RPMI7951 (cell line): ENCODE measurements at regions not wholly inside any gene's neighbourhood (a gene's known extent, or its start where the extent isn't known, plus 50 kb on each side); places are given as distances from the start of the nearest gene placed in this dataset.

Experiments used
- DNase-seq: peaks from one replicate; pipeline ENCODE4 v3.0.0-alpha.2; 2012; ENCODE audit warnings: low read depth

DNA sequence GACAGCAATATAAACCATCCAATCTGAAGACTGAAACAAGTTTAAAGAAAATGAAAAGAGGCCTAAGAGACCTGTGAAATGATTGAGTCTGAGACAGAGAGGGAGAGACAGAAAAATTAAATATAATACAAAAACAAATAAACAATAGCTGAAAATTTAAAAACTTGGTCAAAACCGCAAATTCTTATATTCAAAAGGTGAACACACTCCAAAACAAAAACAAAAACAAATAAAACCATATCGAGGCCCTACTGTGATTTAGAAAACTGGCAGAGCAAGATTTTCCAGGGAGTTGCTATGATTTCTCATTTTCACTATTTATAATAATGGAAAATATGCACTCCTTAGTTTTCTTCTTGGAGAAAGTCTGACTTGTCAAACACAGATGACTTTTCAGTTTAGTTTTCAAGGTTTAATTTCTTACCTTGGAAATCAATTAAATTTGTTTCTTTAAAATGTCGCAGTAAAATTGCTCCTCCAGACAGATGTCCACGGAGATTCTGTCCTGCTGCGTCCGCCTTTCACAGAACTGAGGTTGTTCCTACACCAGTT lies 1420.3 kb downstream of the UQCRFS1 start:
- no peak for DNase-seq

DNA sequence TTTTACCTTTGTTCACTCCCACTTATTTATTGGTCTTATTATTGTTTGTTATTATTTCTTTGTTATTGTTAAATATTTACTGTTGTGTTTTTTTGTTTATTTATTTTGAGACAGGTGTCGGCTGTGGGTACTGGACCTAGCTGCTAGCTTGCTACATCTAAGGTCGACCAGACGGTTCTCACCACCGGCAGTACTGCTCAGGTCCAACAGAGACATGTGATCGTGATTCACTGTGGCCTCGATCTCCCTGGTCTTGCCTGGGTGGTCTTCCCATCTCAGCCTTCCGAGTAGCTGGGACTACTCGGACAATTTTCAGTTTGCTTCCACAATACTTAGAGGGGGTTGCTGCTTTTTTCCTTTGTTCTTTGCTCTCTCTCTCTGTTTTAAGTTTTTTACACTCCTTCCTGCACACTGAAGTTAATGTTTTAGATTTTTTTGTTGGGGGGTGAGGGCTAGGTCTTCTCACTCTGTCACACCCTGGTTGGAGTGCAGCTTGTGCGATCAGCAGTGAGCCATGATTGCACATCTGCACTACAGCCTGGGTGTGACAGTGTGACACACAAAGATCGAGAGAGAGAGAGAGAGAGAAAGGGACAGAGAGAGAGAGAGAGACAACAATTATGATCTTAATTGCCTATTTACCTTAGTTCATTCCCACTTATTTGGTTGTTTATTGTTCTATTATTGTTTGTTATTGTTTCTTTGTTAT lies 1432.4 kb downstream of the UQCRFS1 start:
- DNase-seq: no peak

DNA sequence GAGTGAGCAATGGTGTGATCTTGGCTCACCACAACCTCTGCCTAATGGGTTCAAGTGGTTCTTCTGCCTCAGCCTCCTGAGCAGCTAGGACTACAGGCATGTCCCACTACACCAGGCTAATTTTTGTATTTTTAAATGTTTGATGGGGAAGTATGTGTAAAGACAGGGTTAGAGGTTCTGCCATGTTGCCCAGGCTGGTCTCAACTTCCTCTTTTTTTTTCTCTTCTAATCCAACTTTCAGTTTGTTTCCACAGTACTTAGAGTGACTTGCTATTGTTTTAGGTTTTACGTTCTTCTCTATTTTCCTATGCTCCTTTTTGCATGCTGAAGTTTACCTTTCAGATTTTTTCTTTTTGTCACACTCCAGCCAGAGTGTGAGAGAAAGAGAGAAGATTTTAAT lies 1433.0 kb downstream of the UQCRFS1 start:
- DNase-seq: no peak

DNA sequence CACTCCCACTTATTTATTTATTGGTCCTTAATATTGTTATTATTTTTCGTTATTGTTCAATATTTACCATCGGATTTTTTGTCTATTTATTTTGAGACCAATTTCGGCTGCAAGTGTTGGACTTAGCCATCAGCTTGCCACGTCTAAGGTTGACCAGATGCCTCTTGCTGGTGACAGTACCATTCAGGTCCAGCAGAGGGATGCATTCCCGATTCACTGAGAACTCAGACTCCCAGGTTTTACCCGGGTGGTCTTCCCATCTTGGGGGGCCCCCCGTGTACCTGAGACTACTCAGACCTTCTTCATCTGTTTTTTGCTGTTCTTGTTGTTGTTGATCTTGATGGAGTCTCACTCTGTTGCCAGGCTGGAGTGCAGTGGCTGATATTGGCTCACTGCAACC lies 1435.2 kb downstream of the UQCRFS1 start:
- DNase-seq: no peak

DNA sequence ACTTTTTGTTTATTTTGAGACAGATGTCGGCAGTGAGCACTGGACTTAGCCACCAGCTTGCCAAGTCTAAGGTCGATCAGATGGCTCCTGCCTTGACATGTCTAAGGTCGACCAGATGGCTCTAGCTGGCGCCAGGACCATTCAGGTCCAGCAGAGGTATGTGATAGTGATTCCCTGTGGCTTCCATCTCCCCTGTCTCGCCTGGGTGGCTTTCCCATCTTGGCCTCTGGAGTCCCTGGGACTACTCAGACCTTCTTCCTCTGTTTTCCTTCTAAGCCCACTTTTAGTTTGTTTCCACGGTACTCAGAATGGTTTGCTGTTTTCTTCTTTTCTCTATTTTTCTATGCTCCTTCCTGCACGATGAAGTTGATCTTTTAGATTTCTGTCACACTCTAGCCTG lies 1435.7 kb downstream of the UQCRFS1 start:
- DNase-seq: no peak

DNA sequence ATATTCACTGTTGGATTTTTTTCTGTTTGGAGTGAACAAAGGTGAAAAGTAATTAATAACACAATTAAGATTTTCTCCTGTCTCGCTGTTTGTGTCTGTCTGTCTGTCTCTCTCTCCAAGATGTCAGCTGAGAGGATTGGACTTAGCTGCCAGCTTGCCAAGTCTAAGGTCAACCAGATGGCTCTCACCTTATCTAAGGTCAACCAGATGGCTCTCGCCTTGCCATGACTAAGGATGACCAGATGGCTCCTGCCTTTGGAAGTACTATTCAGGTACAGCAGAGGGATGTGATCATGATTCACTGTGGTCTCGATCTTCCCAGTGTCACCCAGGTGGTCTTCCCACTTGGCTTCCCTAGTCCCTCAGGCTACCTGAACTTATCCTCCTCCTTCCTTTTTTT lies 1436.4 kb downstream of the UQCRFS1 start:
- DNase-seq: peak; percentile 48

DNA sequence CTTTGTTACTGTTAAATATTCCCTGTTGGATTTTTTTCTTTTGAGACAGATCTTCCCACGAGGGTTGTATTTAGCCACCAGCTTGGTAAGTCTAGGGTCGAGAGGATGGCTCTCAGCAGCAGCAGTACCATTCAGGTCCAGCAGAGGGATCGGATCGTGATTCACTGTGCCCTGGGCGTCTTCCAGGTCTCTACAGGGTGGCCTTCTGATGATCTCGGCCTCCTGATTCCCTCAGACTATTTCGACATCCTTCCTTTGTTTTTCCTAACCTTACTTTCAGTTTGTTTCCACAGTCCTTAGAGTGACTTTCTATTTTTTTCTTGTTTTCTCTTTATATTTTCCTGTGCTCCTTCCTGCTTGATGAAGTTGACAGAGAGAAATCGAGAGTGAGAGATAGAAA lies 1436.9 kb downstream of the UQCRFS1 start:
- DNase-seq: peak; percentile 54

DNA sequence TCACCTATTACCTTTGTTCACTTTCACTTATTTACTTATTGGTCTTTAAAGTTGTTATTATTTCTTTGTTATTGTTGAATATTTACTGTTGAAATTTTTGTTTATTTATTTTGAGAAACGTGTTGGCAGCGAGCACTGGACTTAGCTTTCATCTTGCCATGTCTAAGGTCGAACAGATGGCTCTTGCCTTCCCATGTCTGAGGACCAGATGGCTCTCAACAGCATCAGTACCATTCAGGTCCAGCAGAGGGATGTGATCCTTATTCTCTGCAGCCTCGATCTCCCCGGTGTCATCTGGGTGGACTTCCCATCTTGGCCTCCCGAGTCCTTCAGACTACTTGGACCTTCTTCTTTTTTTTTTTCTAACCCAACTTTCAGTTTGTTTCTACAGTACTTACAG lies 1437.6 kb downstream of the UQCRFS1 start:
- no peak for DNase-seq

DNA sequence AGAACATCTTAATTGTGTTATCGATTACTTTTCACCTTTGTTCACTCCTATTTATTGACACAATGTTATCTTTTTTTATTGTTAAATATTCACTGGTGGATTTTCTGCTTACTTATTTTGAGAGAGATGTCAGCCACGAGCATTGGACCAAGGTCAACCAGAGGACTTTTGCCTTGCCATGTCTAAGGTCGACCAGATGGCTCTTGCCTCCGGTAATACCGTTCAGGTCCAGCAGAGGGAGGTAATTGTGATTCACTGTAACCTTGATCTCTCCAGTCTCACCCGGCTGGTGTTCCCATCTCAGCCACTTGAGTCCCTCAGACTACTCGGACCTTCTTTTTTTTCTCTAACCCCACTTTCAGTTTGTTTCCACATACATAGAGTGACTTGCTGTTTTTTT lies 1438.1 kb downstream of the UQCRFS1 start:
- no peak for DNase-seq

DNA sequence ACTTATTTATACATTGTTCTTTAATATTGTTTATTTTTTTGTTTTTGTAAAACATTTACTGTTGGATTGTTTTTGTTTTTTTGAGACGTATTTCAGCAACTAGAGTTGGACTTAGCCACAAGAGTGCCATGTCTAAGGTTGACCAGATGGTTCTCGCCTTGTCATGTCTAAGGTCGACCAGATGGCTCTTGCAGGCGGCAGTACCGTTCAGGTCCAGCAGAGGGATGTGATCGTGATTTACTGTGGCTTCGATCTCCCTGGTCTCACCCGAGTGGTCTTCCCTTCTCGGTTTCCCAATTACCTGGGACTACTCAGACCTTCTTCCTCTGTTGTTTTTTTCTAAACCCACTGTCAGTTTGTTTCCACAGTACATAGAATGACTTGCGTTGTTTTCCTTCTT lies 1438.6 kb downstream of the UQCRFS1 start:
- DNase-seq: no peak

DNA sequence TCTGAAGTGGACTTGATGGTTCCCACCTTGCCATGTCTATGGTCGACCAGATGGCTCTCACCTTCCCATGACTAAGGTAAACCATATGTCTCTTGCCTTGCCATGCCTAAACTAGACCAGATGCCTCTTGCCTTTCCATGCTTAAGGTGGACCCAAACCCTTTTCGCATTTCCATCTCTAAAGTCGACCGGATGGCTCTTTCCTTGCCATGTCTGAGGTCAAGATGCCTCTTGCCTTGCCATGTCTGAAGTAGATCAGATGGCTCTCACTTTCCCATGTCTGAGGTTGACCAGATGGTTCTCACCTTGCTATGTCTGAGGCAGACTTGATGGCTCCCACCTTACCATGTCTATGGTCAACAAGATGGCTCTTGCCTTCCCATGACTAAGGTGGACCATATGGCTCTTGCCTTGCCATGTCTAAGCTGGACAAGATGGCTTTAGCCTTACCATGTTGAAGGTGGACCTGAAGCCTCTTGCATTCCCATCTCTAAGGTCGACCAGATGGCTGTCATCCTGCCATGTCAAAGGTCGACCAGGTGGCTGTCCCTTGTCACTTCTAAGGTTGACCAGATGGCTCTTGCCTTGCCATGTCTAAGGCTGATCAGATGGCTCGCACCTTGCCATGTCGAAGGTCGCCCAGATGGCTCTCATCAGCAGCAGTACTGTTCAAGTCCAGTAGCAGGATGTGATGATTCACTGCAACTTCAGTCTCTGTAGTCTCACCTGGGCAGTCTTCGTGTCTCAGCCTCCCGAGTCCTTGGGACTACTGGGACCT lies 1439.4 kb downstream of the UQCRFS1 start:
- DNase-seq: no peak

DNA sequence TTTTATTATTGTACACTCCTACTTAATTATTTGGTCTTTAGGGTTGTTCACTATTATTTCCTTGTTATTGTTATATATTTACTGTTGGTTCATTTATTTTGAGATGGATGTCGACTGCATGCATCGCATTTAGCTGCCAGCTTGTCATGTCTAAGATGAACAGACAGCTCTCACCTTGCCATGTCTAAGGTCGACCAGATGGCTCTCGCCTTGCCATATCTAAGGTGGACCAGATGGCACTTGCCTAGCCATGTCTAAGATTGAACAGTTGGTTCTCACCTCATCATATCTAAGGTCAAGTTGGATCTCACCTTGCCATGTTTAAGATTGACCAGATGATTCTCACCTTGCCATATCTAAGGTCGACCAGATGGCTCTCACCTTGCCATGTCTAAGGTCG lies 1440.9 kb downstream of the UQCRFS1 start:
- no peak for DNase-seq

DNA sequence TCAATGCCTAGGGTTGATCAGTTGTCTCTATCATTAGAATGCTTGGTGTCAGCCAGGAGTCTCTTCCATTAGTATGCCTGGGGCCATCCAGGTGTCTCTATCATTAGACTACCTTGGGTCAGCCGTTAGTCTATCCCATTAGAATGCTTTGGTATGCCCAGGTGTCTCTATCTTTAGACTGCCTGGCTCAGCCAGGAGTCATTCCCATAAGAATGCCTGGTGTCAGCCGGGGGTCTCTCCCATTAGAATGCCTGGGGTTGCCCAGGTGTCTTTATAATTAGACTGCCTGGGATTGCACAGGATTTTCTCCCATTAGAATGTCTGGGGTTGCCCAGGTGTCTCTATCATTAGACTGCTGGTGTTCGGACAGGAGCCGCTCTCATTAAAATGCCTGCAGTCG lies 1442.9 kb downstream of the UQCRFS1 start:
- DNase-seq: no peak

DNA sequence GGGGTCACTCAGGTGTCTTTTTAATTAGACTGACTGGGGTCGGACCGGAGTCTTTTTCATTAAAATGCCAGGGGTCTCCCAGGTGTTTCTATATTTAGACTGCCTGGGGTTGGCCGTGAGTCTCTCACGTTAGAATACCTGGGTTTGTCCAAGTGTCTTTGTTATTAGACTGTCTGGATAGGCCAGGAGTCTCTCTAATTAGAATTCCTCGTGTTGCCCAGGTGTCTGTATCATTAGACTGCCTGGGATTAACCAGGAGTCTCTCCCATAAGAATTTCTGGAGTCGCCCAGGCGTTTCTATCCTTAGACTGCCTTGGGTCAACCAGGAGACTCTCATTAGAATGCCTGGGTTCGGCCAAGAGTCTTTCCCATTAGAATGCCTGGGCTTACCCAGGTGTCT lies 1445.7 kb downstream of the UQCRFS1 start:
- DNase-seq: no peak

DNA sequence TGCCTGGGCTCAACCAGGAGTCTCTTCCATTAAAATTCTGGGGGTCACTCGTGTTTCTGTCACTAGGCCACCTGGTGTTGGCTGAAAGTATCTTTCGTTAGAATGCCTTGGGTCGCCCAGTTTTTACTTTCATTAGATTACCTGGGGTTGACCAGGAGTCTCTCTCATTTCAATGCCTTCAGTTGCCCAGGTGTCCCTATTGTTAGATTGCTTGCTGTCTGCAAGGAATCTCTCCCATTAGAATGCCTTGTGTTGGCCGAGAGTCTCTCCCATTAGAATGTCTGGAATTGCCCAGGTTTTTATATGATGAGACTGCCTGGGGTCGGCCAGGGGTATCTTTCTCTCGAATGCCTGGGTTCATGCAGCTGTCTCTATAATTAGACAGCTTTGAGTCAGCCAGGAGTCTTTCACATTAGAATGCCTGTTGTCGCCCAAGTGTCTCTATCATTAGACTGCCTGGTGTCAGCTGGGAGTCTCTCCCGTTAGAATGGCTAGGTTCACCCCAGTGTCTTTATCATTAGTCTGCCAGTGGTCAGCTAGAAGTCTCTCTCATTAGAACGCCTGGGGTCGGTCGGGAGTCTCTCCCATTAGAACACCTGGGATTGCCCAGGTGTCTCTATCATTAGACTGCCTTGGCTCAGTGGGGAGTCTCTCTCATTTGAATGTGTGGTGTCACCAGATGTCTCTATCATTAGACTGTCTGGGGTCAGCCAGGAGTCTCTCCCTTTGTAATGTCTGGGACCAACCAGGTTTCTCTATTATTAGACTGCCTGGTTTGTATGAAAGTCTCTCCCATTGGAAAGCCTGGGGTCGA lies 1446.8 kb downstream of the UQCRFS1 start:
- no peak for DNase-seq

DNA sequence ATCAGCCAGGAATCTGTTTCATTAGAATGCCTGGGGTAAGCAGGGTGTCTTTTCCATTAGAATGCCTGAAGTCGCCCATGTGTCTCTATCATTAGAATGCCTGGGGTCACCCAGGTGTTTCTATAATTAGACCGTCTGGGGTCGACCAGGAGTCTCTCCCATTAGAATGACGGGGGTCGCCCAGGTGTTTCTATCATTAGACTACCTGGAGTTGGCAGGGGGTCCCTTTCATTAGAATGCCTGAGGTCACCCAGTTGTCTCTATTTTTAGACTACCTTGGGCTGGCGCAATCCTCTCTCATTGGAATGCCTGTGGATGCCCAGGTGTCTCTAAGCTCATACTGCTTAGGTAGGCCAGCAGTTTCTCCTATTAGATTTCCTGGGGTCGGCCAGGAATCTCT lies 1447.6 kb downstream of the UQCRFS1 start:
- DNase-seq: no peak

DNA sequence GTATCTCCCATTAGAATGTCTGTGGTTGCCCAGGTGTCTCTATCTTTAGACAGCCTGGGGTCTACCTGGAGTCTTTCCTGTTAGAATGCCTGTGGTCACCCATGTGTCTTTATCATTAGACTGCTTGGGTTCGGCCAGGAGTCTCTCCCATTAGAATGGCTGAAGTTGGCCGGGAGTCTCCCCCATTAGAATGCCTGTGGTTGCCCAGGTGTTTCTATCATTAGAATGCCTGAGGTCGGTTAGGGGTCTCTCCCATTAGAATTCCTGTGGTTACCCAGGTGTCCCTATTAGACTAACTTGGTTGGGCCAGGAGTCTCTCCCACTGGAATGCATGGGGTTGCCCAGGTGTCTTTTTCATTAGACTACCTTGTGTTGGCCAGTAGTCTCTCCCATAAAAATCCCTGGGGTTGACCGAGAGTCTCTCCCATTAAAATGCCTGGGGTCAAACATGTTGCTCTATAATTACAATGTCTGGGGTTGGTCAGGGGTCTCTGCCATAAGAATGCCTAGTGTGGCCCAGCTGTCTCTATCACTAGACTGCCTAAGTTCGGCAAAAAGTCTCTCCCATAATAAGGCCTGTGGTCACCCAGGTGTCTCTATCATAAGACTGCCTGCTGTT lies 1448.7 kb downstream of the UQCRFS1 start:
- no peak for DNase-seq

DNA sequence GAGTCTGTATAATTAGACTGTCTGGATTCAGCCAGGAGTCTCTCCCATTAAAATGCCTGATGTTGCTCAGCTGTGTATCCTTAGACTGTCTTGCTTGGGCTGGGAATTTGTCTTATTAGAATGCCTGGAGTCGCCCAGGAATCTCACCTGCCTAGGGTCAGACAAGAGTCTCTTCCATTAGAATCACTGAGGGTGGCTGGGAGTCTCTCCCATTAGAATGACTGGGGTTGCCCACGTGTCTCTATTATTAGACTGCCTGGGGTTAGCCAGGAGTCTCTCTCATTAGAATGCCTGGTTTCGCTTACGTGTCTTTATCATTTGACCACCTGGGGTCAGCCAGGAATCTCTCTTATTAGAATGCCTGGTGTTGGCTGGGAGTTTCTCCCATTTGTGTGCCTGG lies 1450.0 kb downstream of the UQCRFS1 start:
- no peak for DNase-seq

DNA sequence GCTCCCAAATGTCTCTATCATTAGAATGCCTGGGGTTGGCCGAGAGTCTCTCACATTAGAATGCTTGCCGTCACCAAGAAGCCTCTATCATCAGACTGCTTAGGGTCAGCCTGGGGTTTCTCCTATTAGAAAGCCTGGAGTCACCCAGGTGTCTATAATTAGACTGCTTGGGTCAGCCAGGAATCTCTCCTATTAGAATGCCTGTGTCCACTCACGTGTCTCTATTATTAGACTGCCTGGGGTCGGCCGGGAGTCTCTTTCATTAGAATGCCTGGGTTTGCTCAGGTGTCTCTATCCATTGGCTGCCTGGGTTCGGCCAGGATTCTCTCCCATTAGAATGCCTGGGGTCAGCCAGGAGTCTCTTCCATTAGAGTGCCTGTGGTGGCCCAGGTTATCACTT lies 1453.1 kb downstream of the UQCRFS1 start:
- no peak for DNase-seq

DNA sequence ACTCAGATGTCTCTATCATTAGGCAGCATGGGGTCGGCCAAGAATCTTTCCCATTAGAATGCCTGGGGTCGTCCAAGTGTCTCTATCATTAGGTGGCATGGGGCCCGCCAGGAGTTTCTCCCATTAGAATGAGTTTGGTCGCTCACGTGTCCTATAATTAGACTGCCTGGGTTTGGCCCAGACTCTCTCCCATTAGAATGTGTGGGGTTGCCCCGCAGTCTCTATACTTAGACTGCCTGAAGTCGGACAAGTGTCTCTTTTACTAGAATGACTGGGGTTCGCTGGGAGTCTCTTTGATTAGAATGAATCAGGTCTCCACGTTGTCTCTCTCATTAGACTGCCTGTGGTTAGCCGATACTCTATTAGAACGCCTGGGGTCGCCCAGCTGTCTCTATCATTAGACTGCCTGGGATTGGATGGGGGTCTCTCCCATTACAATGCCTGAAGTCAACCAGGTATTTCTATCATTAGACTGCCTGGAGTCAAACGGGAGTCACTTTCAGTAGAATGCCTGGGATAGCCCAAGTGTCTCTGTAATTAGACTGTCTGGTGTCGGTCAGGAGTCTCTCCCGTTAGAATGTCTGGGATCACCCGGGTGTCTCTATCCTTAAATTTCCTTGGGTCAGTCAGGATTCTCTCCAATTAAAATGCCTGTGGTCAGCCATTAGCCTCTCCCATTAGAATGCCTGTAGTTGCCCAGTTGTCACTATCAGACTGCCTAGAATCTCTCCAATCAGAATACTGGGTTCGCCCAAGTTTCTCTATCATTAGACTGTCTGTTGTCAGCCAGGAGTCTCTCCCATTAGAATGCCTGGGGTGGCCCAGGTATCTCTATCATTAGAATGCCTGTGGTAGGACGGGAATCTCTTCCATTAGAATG lies 1454.1 kb downstream of the UQCRFS1 start:
- no peak for DNase-seq

DNA sequence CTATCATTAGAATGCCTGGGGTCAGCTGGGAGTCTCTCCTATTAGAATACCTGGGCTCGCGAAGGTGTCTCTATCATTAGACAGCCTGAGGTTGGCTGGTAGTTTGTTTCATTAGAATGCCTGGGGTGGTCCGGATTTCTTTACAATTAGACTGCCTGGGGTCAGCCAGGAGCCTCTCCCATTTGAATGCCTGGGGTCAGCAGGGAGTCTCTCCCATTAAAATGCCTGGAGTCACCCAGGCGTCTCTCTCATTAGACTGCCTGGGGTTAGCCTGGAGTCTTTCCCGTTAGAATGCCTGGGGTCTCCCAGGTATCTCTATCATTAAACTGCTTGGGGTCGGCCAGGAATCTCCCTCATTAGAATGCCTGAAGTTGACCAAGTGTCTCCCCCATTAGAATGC lies 1458.3 kb downstream of the UQCRFS1 start:
- DNase-seq: no peak
